ENCODE measurements at regions not wholly inside any gene's neighbourhood (a gene's known extent, or its start where the extent isn't known, plus 50 kb on each side); places are given as distances from the start of the nearest gene placed in this dataset.

DNA sequence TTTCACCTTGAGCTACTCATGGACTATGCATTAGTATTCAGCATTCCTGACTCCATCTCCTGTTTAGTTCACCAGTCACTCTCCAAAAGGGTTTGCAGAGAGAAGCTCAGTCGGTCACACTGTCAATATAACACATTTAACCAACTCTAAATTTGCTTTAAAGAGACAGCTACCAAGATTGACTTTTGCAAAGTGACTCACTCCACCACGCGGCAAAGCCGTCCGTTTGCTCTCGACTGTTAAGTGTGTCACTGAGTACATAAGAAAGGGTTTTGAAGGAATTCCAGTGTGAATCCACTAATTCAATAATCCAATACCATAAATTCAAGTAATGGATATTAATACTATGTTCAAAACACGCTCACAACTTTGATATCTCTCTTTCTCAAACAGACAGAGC is 1006.7 kb upstream of the NR2F2 start:
- Histone ChIP-seq H2AFZ (ENCODE audit: low read length) (no peak overlapping the region), H3K9ac (ENCODE audit: insufficient read depth, low read depth, low read length) (no peak overlapping the region), H3K4me1 (ENCODE audit: insufficient read depth, low read length) (no peaks in the 10 kb centered on the region), H3K4me3 (replicated peaks in 1 of 3; ENCODE audit: insufficient read depth in 1 of 3, low read depth in 2 of 3, low read length in 3 of 3) (no peak overlapping the region), H3K27ac (ENCODE audit: extremely low read length, insufficient read depth, low read length) (no peak overlapping the region), H3K27me3 (ENCODE audit: control insufficient read depth in 1 of 2, insufficient read depth in 2 of 2, low read length in 2 of 2) (no peaks in the 10 kb centered on the region), H3K4me2 (ENCODE audit: low read depth, low read length) (no peak overlapping the region), H4K20me1 (ENCODE audit: insufficient read depth, low read length) (no peaks in the 10 kb centered on the region), H3K36me3 (replicated peaks in 1 of 2; ENCODE audit: control insufficient read depth in 1 of 2, insufficient read depth in 2 of 2, low read length in 2 of 2) (no peaks in the 10 kb centered on the region), H3K9me3 (ENCODE audit: low read length) (peaks cover 22% of the 10 kb centered on the region), H3K79me2 (ENCODE audit: insufficient read depth, low read length) (no peaks in the 10 kb centered on the region)
- POLR2A ChIA-PET: no interaction called here
- ATAC-seq (no peak), FAIRE-seq (no peak), DNase-seq (ENCODE audit: low spot score) (no peak)
- WGBS (ENCODE audit: low lambda C conversion rate): 2% methylated on average over 7 of the region's 7 CpGs
- intact Hi-C loops (cut with micrococcal nuclease; ENCODE audit: unreplicated experiment): no loop called here
- CTCF ChIA-PET (ENCODE audit: low intra/inter-chr PET ratio, low total read pairs): no interaction called here
- no peak for TF ChIP-seq ZNF329 (CRISPR knock-in tag; IDR thresholded peaks at IDR 0.05; ENCODE audit: low read depth)
- TF ChIP-seq JUN (CRISPR knock-in tag; IDR thresholded peaks at IDR 0.05): no peak
- TF ChIP-seq REL (CRISPR knock-in tag; conservative IDR thresholded peaks at IDR 0.05): no peak
- no peak for TF ChIP-seq ZNF124 (CRISPR knock-in tag; IDR thresholded peaks at IDR 0.05)
- in situ Hi-C loops (cut with HindIII; ENCODE audit: extremely low pct_ligation_motif_present, low pct_unique_long_range_greater_than_20kb): no loop called here
- BruUV-seq (replicated peaks): no TSS peak

DNA sequence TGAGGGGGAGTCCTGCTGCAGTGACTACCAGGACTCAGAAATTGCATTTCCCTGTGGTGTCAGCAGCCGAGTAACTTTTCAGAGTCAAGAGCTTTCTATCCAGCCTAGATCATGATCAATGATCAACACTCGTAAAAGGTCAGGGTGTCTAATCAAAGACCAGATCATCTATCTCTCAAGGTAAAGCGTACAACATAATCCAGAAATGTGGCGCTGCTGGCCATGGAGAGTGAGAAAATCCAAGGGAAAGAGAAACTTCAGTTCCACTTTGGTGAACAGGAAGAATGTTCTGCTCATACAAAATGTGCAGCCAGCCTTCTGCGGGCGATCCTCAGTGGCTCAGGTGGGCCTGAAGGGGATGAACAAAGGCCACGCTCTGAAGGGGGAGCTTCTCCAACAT is 1005.8 kb upstream of the NR2F2 start:
- peaks cover 19% of the 10 kb centered on the region for H3K9me3 ChIP-seq (ENCODE audit: low read length)
- H4K20me1 ChIP-seq (ENCODE audit: insufficient read depth, low read length): no peaks in the 10 kb centered on the region
- WGBS (ENCODE audit: low lambda C conversion rate): 5% methylated on average over 7 of the region's 7 CpGs
- no peak overlapping the region for H3K27ac ChIP-seq (ENCODE audit: extremely low read length, insufficient read depth, low read length)
- no peaks in the 10 kb centered on the region for H3K79me2 ChIP-seq (ENCODE audit: insufficient read depth, low read length)
- ATAC-seq (no peak), DNase-seq (ENCODE audit: low spot score) (no peak), FAIRE-seq (no peak)
- H2AFZ ChIP-seq (ENCODE audit: low read length): peak overlapping the region; percentile 29
- intact Hi-C loops (cut with micrococcal nuclease; ENCODE audit: unreplicated experiment): no loop called here
- no peaks in the 10 kb centered on the region for H3K36me3 ChIP-seq (replicated peaks in 1 of 2; ENCODE audit: control insufficient read depth in 1 of 2, insufficient read depth in 2 of 2, low read length in 2 of 2)
- ChIA-PET CTCF (ENCODE audit: low intra/inter-chr PET ratio, low total read pairs) (no interaction called here), POLR2A (no interaction called here)
- H3K4me2 ChIP-seq (ENCODE audit: low read depth, low read length): no peak overlapping the region
- H3K4me1 ChIP-seq (ENCODE audit: insufficient read depth, low read length): no peaks in the 10 kb centered on the region
- no TSS peak for BruUV-seq (replicated peaks)
- H3K27me3 ChIP-seq (ENCODE audit: control insufficient read depth in 1 of 2, insufficient read depth in 2 of 2, low read length in 2 of 2): no peaks in the 10 kb centered on the region
- in situ Hi-C loops (cut with HindIII; ENCODE audit: extremely low pct_ligation_motif_present, low pct_unique_long_range_greater_than_20kb): no loop called here
- H3K9ac ChIP-seq (ENCODE audit: insufficient read depth, low read depth, low read length): no peak overlapping the region
- H3K4me3 ChIP-seq (replicated peaks in 1 of 3; ENCODE audit: insufficient read depth in 1 of 3, low read depth in 2 of 3, low read length in 3 of 3): no peak overlapping the region
- TF ChIP-seq ZNF264 (CRISPR knock-in tag; IDR thresholded peaks at IDR 0.05) (no peak), ZNF10 (CRISPR knock-in tag; IDR thresholded peaks at IDR 0.05; ENCODE audit: borderline replicate concordance, low read depth) (no peak), NCOR1 (IDR thresholded peaks at IDR 0.05; ENCODE audit: borderline replicate concordance, low read length) (no peak), MXI1 (IDR thresholded peaks at IDR 0.05; ENCODE audit: borderline replicate concordance, low read depth, low read length) (no peak), ZNF577 (CRISPR knock-in tag; IDR thresholded peaks at IDR 0.05; ENCODE audit: borderline replicate concordance, low read depth) (no peak), ZNF746 (CRISPR knock-in tag; IDR thresholded peaks at IDR 0.05) (no peak), ZNF841 (CRISPR knock-in tag; IDR thresholded peaks at IDR 0.05; ENCODE audit: borderline replicate concordance) (no peak)
- TF ChIP-seq, protein P1, sequence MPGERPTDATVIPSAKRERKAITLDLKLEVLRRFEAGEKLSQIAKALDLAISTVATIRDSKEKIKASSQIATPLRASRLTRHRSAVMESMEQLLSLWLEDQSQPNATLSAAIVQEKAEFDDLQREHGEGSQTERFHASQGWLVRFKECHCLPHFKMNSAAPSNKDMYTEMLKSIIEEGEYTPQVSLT (CRISPR knock-in tag; IDR thresholded peaks at IDR 0.05; ENCODE audit: borderline replicate concordance, low read depth): no peak
- TF ChIP-seq, protein P2, sequence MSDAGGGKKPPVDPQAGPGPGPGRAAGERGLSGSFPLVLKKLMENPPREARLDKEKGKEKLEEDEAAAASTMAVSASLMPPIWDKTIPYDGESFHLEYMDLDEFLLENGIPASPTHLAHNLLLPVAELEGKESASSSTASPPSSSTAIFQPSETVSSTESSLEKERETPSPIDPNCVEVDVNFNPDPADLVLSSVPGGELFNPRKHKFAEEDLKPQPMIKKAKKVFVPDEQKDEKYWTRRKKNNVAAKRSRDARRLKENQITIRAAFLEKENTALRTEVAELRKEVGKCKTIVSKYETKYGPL (CRISPR knock-in tag; IDR thresholded peaks at IDR 0.05): no peak
- TF ChIP-seq, protein P3, sequence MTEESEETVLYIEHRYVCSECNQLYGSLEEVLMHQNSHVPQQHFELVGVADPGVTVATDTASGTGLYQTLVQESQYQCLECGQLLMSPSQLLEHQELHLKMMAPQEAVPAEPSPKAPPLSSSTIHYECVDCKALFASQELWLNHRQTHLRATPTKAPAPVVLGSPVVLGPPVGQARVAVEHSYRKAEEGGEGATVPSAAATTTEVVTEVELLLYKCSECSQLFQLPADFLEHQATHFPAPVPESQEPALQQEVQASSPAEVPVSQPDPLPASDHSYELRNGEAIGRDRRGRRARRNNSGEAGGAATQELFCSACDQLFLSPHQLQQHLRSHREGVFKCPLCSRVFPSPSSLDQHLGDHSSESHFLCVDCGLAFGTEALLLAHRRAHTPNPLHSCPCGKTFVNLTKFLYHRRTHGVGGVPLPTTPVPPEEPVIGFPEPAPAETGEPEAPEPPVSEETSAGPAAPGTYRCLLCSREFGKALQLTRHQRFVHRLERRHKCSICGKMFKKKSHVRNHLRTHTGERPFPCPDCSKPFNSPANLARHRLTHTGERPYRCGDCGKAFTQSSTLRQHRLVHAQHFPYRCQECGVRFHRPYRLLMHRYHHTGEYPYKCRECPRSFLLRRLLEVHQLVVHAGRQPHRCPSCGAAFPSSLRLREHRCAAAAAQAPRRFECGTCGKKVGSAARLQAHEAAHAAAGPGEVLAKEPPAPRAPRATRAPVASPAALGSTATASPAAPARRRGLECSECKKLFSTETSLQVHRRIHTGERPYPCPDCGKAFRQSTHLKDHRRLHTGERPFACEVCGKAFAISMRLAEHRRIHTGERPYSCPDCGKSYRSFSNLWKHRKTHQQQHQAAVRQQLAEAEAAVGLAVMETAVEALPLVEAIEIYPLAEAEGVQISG (CRISPR knock-in tag; IDR thresholded peaks at IDR 0.05): no peak
